Fibroblast of skin of left quadriceps (primary cell): ENCODE measurements at regions not wholly inside any gene's neighbourhood (a gene's known extent, or its start where the extent isn't known, plus 50 kb on each side); places are given as distances from the start of the nearest gene placed in this dataset.
"Not testable (repeated sequence)": the region's sequence is repeated elsewhere in the genome, so short reads cannot be mapped to it uniquely, and the experiment has no call there.

Experiments used
- DNase-seq, 2 experiments: peaks; one replicate each; pipeline ENCODE4 v3.0.0-alpha.2; 2013; ENCODE audit warnings: low read depth in 2 of 2

- DNase-seq: no peak
Observed at GRCh38 chr12:18008642-18009041, 81.4 kb downstream of the RERGL start.

- no peak for DNase-seq
Observed at GRCh38 chr12:17999174-17999801, 90.7 kb downstream of the RERGL start.

GRCh38 chr12:17992002-17992656, 97.9 kb downstream of the RERGL start:
- peak; percentile 61 to 67 for DNase-seq

GRCh38 chr12:17982556-17982955, 107.4 kb downstream of the RERGL start:
- no peak for DNase-seq

- DNase-seq: no peak
Observed at GRCh38 chr12:17976202-17976601, 113.8 kb downstream of the RERGL start.

GRCh38 chr12:17975763-17976162, 114.2 kb downstream of the RERGL start:
- no peak for DNase-seq

- no peak for DNase-seq
Observed at GRCh38 chr12:17975239-17975638, 114.8 kb downstream of the RERGL start.

GRCh38 chr12:17971850-17972249, 118.1 kb downstream of the RERGL start:
- no peak for DNase-seq

- no peak for DNase-seq
Observed at GRCh38 chr12:17954788-17955187, 135.2 kb downstream of the RERGL start.

GRCh38 chr12:17950898-17951297, 139.1 kb downstream of the RERGL start:
- DNase-seq: no peak

- DNase-seq: no peak
Observed at GRCh38 chr12:17949558-17950141, 140.3 kb downstream of the RERGL start.

GRCh38 chr12:17928708-17929366, 161.2 kb downstream of the RERGL start:
- peak; percentile 54 to 60 for DNase-seq

- DNase-seq: no peak
Observed at GRCh38 chr12:17918013-17918412, 172.0 kb downstream of the RERGL start.

- no peak for DNase-seq
Observed at GRCh38 chr12:17884581-17884980, 205.4 kb downstream of the RERGL start.

GRCh38 chr12:17878714-17879113, 211.3 kb downstream of the RERGL start:
- DNase-seq: no peak

GRCh38 chr12:17875230-17875629, 214.8 kb downstream of the RERGL start:
- no peak for DNase-seq

- no peak for DNase-seq
Observed at GRCh38 chr12:17866802-17867201, 223.2 kb downstream of the RERGL start.

GRCh38 chr12:17855548-17855947, 234.4 kb downstream of the RERGL start:
- DNase-seq: not testable (repeated sequence)

GRCh38 chr12:17853054-17853453, 236.9 kb downstream of the RERGL start:
- DNase-seq: no peak

- no peak for DNase-seq
Observed at GRCh38 chr12:17841496-17841895, 248.5 kb downstream of the RERGL start.

- DNase-seq: no peak
Observed at GRCh38 chr12:17829813-17830212, 260.2 kb downstream of the RERGL start.

GRCh38 chr12:17818931-17819330, 271.1 kb downstream of the RERGL start:
- DNase-seq: no peak

GRCh38 chr12:17810399-17810798, 279.6 kb downstream of the RERGL start:
- no peak for DNase-seq
